ENCODE measurements at regions not wholly inside any gene's neighbourhood (a gene's known extent, or its start where the extent isn't known, plus 50 kb on each side); places are given as distances from the start of the nearest gene placed in this dataset.

- DNase-seq, result no peak
These were observed 1435.7 kb downstream of the MAT2B start for GRCh38 chr5:164941132-164941531.

- no peak for DNase-seq
These were observed 1445.5 kb downstream of the MAT2B start for GRCh38 chr5:164950927-164951326.

- DNase-seq, result no peak
These were observed 1446.2 kb downstream of the MAT2B start for GRCh38 chr5:164951570-164951969.

GRCh38 chr5:164958688-164959087 is 1453.3 kb downstream of the MAT2B start:
- no peak for DNase-seq

- no peak for DNase-seq
These were observed 1454.3 kb downstream of the MAT2B start for GRCh38 chr5:164959761-164960160.

GRCh38 chr5:164962329-164962961 is 1457.0 kb downstream of the MAT2B start:
- no peak for DNase-seq

GRCh38 chr5:164966611-164967010 is 1461.2 kb downstream of the MAT2B start:
- DNase-seq, result no peak

- DNase-seq, result no peak
These were observed 1461.9 kb downstream of the MAT2B start for GRCh38 chr5:164967354-164967753.

GRCh38 chr5:164972973-164973372 is 1467.6 kb downstream of the MAT2B start:
- DNase-seq, result no peak

- no peak for DNase-seq
These were observed 1470.6 kb downstream of the MAT2B start for GRCh38 chr5:164975986-164976385.

GRCh38 chr5:164980480-164980879 is 1475.1 kb downstream of the MAT2B start:
- no peak for DNase-seq

- no peak for DNase-seq
These were observed 1492.7 kb downstream of the MAT2B start for GRCh38 chr5:164998142-164998541.

GRCh38 chr5:164998590-164998989 is 1493.2 kb downstream of the MAT2B start:
- DNase-seq, result no peak

GRCh38 chr5:165000479-165001190 is 1495.2 kb downstream of the MAT2B start:
- no peak for DNase-seq

- no peak for DNase-seq
These were observed 1497.9 kb downstream of the MAT2B start for GRCh38 chr5:165003283-165003682.

- DNase-seq, result no peak
These were observed 1498.8 kb downstream of the MAT2B start for GRCh38 chr5:165004175-165004574.

- DNase-seq, result no peak
These were observed 1509.0 kb downstream of the MAT2B start for GRCh38 chr5:165014439-165014838.

- no peak for DNase-seq
These were observed 1509.7 kb downstream of the MAT2B start for GRCh38 chr5:165015126-165015525.

GRCh38 chr5:165015547-165015946 is 1510.1 kb downstream of the MAT2B start:
- DNase-seq, result no peak

GRCh38 chr5:165026971-165027370 is 1521.6 kb downstream of the MAT2B start:
- no peak for DNase-seq

GRCh38 chr5:165028356-165028755 is 1522.9 kb downstream of the MAT2B start:
- no peak for DNase-seq

- no peak for DNase-seq
These were observed 1523.9 kb downstream of the MAT2B start for GRCh38 chr5:165029099-165029870.

GRCh38 chr5:165030971-165031370 is 1525.6 kb downstream of the MAT2B start:
- no peak for DNase-seq

- no peak for DNase-seq
These were observed 1526.0 kb downstream of the MAT2B start for GRCh38 chr5:165031371-165031770.
